ENCODE measurements at regions not wholly inside any gene's neighbourhood (a gene's known extent, or its start where the extent isn't known, plus 50 kb on each side); places are given as distances from the start of the nearest gene placed in this dataset.

- TF ChIP-seq CTCF (IDR thresholded peaks at IDR 0.05) (no peak), POLR2A (IDR thresholded peaks at IDR 0.05) (no peak)
These were observed 220.8 kb downstream of the RAB38 start for GRCh38 chr11:87954476-87954875.

All from lower leg skin (tissue), 3 donors.